SU-DHL-6 (cell line): ENCODE measurements at regions not wholly inside any gene's neighbourhood (a gene's known extent, or its start where the extent isn't known, plus 50 kb on each side); places are given as distances from the start of the nearest gene placed in this dataset.

Experiments
- H2AFZ ChIP-seq: fragments of 200-600 bp; sonication (generic); 2 replicates; pipeline ENCODE4 v1.6.1; 2014; ENCODE audit warnings: low read depth, mild to moderate bottlenecking, moderate library complexity, mixed read lengths, antibody characterized with exemption, low read length; ENCODE audit not compliant: severe bottlenecking
- H3F3A ChIP-seq: fragments of 200-600 bp; shearing (Covaris generic); 2 replicates; pipeline ENCODE4 v1.6.0; 2016; ENCODE audit warnings: antibody characterized with exemption, mild to moderate bottlenecking; ENCODE audit not compliant: insufficient read depth
- H3K27ac ChIP-seq: fragments of 200-600 bp; sonication (generic); 2 replicates; pipeline ENCODE4 v1.5.1; 2016; ENCODE audit warnings: low read depth, mild to moderate bottlenecking, low read length, moderate library complexity, mixed read lengths
- H3K27me3 ChIP-seq: fragments of 200-600 bp; sonication (generic), shearing (Covaris generic); 2 replicates; pipeline ENCODE4 v1.6.0; 2014; ENCODE audit warnings: mild to moderate bottlenecking, low read length
- H3K36me3 ChIP-seq: fragments of 200-600 bp; sonication (generic); 2 replicates; pipeline ENCODE4 v1.6.1; 2014; ENCODE audit warnings: mild to moderate bottlenecking, low read length, mixed read lengths
- H3K4me2 ChIP-seq: fragments of 300-600, 200-600 bp; shearing (Covaris generic), sonication (generic); 2 replicates; pipeline ENCODE4 v1.6.0; 2014; ENCODE audit warnings: low read length, low read depth, mild to moderate bottlenecking; ENCODE audit not compliant: poor library complexity, severe bottlenecking
- H3K4me3 ChIP-seq: fragments of 200-600 bp; sonication (generic); 2 replicates; pipeline ENCODE4 v1.5.1; 2014; ENCODE audit warnings: antibody characterized with exemption, low read length, mild to moderate bottlenecking, mixed read lengths; ENCODE audit not compliant: insufficient read depth, poor library complexity, severe bottlenecking
- H3K79me2 ChIP-seq: fragments of 200-600 bp; sonication (generic); 2 replicates; pipeline ENCODE4 v1.6.1; 2014; ENCODE audit warnings: mild to moderate bottlenecking, low read length, moderate library complexity; ENCODE audit not compliant: insufficient read depth
- H3K9ac ChIP-seq: fragments of 200-600 bp; sonication (generic); 2 replicates; pipeline ENCODE4 v1.7.0; 2014; ENCODE audit warnings: mild to moderate bottlenecking, low read length
- H3K9me2 ChIP-seq: fragments of 200-600 bp; sonication (generic); replicated peaks from 2 replicates; pipeline ENCODE4 v1.6.1; 2014; ENCODE audit warnings: low read length; ENCODE audit not compliant: insufficient read depth
- H3K9me3 ChIP-seq: fragments of 200-600 bp; sonication (generic); 2 replicates; pipeline ENCODE4 v1.6.1; 2014; ENCODE audit warnings: low read length, mixed read lengths; ENCODE audit not compliant: insufficient read depth
- H4K20me1 ChIP-seq: fragments of 200-600 bp; sonication (generic); 2 replicates; pipeline ENCODE4 v1.6.1; 2014; ENCODE audit warnings: low read depth, mild to moderate bottlenecking, antibody characterized with exemption, low read length, moderate library complexity, mixed read lengths
- EZH2phosphoT487 ChIP-seq: fragments of 200-600 bp; sonication (generic), shearing (Covaris generic); conservative IDR thresholded peaks from 2 replicates; pipeline ENCODE4 v1.6.1; 2018; ENCODE audit warnings: mild to moderate bottlenecking, antibody characterized with exemption, low read length, moderate library complexity, mixed read lengths
- TF ChIP-seq, protein P1 (sequence below): fragments of 200-600 bp; sonication (generic); IDR thresholded peaks from one replicate; pipeline ENCODE4 v1.5.1; 2017; ENCODE audit warnings: antibody characterized with exemption, mild to moderate bottlenecking, low read length, moderate library complexity; ENCODE audit not compliant: insufficient read depth, poor library complexity, severe bottlenecking

DNA sequence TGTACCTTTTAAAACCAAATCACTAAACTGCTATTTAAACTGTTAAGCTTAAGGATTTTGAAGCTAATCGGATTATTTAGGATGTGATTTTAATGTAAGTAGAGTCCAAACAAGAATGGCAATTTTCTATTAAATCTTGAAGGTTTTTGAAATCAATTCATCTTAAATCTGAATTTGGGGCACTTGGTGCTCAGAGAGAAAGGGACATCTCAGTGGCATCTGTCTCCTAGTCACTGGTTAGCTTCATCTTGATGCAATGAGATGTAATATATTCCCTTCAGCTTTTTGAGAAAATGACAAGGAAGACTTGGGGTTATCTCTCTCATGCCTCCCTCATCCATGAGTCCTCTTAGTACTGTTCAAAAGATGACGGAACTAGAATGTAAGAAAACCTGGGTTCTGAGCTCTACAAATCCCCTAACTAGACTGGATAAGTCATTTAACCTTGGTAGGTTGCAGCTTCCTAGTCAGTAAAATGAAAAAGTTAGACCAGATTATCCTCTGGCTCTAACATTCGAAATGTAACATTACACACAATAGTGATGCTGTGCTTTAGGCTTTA, 198.5 kb upstream of the NEBL start:
- Histone ChIP-seq H3K4me3 (no peak overlapping the region), H3K4me2 (no peak overlapping the region), H3K79me2 (no peaks in the 10 kb centered on the region), H3K27me3 (no peaks in the 10 kb centered on the region), H3K9me2 (no peaks in the 10 kb centered on the region), H3K27ac (no peak overlapping the region), H2AFZ (no peak overlapping the region), H3F3A (no peaks in the 10 kb centered on the region), H3K9me3 (no peaks in the 10 kb centered on the region), H3K9ac (no peak overlapping the region), H4K20me1 (no peaks in the 10 kb centered on the region), H3K36me3 (no peaks in the 10 kb centered on the region)
- TF ChIP-seq, protein P1, sequence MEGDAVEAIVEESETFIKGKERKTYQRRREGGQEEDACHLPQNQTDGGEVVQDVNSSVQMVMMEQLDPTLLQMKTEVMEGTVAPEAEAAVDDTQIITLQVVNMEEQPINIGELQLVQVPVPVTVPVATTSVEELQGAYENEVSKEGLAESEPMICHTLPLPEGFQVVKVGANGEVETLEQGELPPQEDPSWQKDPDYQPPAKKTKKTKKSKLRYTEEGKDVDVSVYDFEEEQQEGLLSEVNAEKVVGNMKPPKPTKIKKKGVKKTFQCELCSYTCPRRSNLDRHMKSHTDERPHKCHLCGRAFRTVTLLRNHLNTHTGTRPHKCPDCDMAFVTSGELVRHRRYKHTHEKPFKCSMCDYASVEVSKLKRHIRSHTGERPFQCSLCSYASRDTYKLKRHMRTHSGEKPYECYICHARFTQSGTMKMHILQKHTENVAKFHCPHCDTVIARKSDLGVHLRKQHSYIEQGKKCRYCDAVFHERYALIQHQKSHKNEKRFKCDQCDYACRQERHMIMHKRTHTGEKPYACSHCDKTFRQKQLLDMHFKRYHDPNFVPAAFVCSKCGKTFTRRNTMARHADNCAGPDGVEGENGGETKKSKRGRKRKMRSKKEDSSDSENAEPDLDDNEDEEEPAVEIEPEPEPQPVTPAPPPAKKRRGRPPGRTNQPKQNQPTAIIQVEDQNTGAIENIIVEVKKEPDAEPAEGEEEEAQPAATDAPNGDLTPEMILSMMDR: no peak
- no peak for TF ChIP-seq EZH2phosphoT487

DNA sequence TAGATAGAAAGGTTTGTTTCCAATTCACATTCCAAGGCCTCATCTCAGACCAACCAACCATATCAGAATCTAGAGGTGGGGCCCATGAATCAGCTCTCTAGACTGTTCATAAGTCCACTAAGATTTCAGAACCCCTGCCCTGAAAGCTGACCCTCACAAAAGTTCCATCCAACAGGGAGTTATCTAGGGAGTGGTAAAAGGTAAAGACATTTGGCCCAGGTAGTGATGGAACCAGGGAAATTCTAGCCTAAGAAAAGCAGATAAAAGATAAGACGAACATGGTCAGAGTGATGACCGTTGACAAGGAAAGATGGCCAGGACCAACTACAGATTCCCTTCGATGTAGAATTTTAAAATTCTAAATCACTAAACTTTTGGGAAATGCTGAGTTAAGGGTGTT, 198.0 kb upstream of the NEBL start:
- Histone ChIP-seq H3K27me3 (no peaks in the 10 kb centered on the region), H3K9me3 (no peaks in the 10 kb centered on the region), H3K79me2 (no peaks in the 10 kb centered on the region), H3F3A (no peaks in the 10 kb centered on the region), H3K9ac (no peak overlapping the region), H3K36me3 (no peaks in the 10 kb centered on the region), H3K27ac (no peak overlapping the region), H3K4me3 (no peak overlapping the region), H3K9me2 (no peaks in the 10 kb centered on the region), H2AFZ (no peak overlapping the region), H3K4me2 (no peak overlapping the region), H4K20me1 (no peaks in the 10 kb centered on the region)
- TF ChIP-seq, protein P1: no peak
- TF ChIP-seq EZH2phosphoT487: no peak

DNA sequence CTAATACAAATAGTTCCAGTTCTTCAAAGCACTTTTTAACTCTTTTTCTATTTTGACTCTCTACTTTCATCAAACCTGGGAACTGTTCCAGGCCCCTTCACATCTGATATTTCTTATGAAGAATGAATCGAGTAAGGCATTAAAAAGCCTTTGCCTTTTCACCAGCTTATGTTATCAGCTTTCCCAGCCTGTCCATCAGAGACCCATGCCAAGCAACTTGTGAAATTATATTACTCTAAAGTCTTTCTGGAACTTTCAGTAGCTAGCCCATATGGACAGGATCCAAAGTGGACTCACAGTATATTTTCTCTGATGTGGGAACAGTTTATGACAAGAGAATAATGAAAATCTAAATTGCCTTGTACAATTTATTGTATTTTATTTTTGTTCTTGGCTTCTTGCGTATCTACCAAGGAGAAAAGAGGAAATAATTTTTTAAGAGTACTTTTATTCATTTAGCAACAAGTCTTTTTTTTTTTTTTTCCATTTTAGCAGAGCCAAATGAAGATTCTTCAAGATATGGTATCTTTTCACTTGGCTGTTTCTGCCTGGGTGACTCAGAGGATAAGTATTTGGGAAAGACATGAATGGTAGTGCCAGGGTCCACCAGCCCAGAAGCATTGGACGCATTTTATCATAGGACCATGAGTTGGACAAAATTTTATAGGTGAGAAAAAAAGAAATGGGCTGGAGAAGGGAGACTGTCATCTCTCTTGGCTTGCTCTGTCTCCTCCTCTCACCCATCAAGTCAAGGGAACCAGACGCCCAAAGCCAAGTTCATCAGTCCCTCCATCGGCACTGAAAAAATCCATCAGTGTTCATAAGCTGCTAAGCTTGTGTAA, 195.8 kb upstream of the NEBL start:
- no peaks in the 10 kb centered on the region for H3K27me3 ChIP-seq
- H3K4me3 ChIP-seq: no peak overlapping the region
- no peaks in the 10 kb centered on the region for H3F3A ChIP-seq
- no peaks in the 10 kb centered on the region for H4K20me1 ChIP-seq
- TF ChIP-seq, protein P1: no peak
- TF ChIP-seq EZH2phosphoT487: no peak
- no peak overlapping the region for H3K27ac ChIP-seq
- H3K79me2 ChIP-seq: no peaks in the 10 kb centered on the region
- H3K4me2 ChIP-seq: no peak overlapping the region
- no peak overlapping the region for H2AFZ ChIP-seq
- H3K9me2 ChIP-seq: no peaks in the 10 kb centered on the region
- no peak overlapping the region for H3K9ac ChIP-seq
- H3K36me3 ChIP-seq: no peaks in the 10 kb centered on the region
- no peaks in the 10 kb centered on the region for H3K9me3 ChIP-seq
